Mesenchymal stem cell (in vitro differentiated cells and primary cell): ENCODE measurements at regions not wholly inside any gene's neighbourhood (a gene's known extent, or its start where the extent isn't known, plus 50 kb on each side); places are given as distances from the start of the nearest gene placed in this dataset.
A peak's percentile ranks its signal among the peaks of the same experiment; 100 is the strongest.
"Not testable (repeated sequence)": the region's sequence is repeated elsewhere in the genome, so short reads cannot be mapped to it uniquely, and the experiment has no call there.

Experiments
- DNase-seq: peaks from one replicate; pipeline ENCODE4 v3.0.0-alpha.2; 2013
- H2AFZ ChIP-seq: one replicate; pipeline ENCODE4 v1.6.1; 2013; ENCODE audit warnings: low read depth, mild to moderate bottlenecking, control low read depth, inconsistent platforms, low read length, moderate library complexity
- H2AK5ac ChIP-seq: 2 replicates; pipeline ENCODE4 v1.6.1; 2013; ENCODE audit warnings: low read length, moderate library complexity, mild to moderate bottlenecking, inconsistent platforms; ENCODE audit not compliant: severe bottlenecking
- H2BK120ac ChIP-seq: one replicate; pipeline ENCODE4 v1.6.1; 2013; ENCODE audit warnings: low read depth, mild to moderate bottlenecking, inconsistent platforms, low read length, moderate library complexity
- H2BK12ac ChIP-seq, 2 experiments: one replicate each; pipeline ENCODE4 v1.6.1; 2013; ENCODE audit warnings: inconsistent platforms in 2 of 2, low read length in 2 of 2, mild to moderate bottlenecking in 2 of 2, moderate library complexity in 2 of 2, control low read depth in 1 of 2
- H2BK15ac ChIP-seq: one replicate; pipeline ENCODE4 v1.6.1; 2013; ENCODE audit warnings: mild to moderate bottlenecking, low read depth, inconsistent platforms; ENCODE audit not compliant: poor library complexity, severe bottlenecking
- H2BK5ac ChIP-seq: 2 replicates; pipeline ENCODE4 v1.6.1; 2013; ENCODE audit warnings: low read depth, mild to moderate bottlenecking, low read length, control low read depth, inconsistent platforms; ENCODE audit not compliant: poor library complexity, severe bottlenecking
- H3K14ac ChIP-seq, 2 experiments: one replicate each; pipeline ENCODE4 v1.6.1; 2013; ENCODE audit warnings: inconsistent platforms in 2 of 2, low read length in 2 of 2, control low read depth in 1 of 2, mild to moderate bottlenecking in 1 of 2, moderate library complexity in 1 of 2
- H3K18ac ChIP-seq, 2 experiments: one replicate each; pipeline ENCODE4 v1.6.1; 2013; ENCODE audit warnings: inconsistent platforms in 2 of 2, low read length in 2 of 2, control low read depth in 1 of 2, low read depth in 1 of 2, mild to moderate bottlenecking in 1 of 2
- H3K23ac ChIP-seq, 2 experiments: one replicate each; pipeline ENCODE4 v1.6.1; 2013; ENCODE audit warnings: inconsistent platforms in 2 of 2, low read length in 2 of 2, mild to moderate bottlenecking in 2 of 2, moderate library complexity in 2 of 2, control low read depth in 1 of 2
- H3K27ac ChIP-seq: 2 replicates; pipeline ENCODE4 v1.5.1; 2013; ENCODE audit warnings: mild to moderate bottlenecking, moderate library complexity, low read length, control low read depth, inconsistent platforms; ENCODE audit not compliant: poor library complexity, severe bottlenecking
- H3K27me3 ChIP-seq, 2 experiments: 2 replicates each; pipeline versions ENCODE4 v1.6.1 to v1.7.0; 2013; ENCODE audit warnings: low read length in 2 of 2, mild to moderate bottlenecking in 2 of 2, moderate library complexity in 2 of 2, control low read depth in 1 of 2, inconsistent platforms in 1 of 2; ENCODE audit not compliant: control insufficient read depth in 1 of 2, insufficient read depth in 1 of 2
- H3K36me3 ChIP-seq, 2 experiments: 2 replicates each; pipeline versions ENCODE4 v1.6.1 to v1.7.0; 2013; ENCODE audit warnings: low read length in 2 of 2, control low read depth in 1 of 2, inconsistent platforms in 1 of 2, low read depth in 1 of 2, mild to moderate bottlenecking in 1 of 2; ENCODE audit not compliant: insufficient read depth in 2 of 2, control insufficient read depth in 1 of 2
- H3K4ac ChIP-seq, 2 experiments: one replicate each; pipeline ENCODE4 v1.6.1; 2013; ENCODE audit warnings: inconsistent platforms in 2 of 2, low read length in 2 of 2, mild to moderate bottlenecking in 2 of 2, moderate library complexity in 2 of 2, control low read depth in 1 of 2, low read depth in 1 of 2
- H3K4me1 ChIP-seq: 2 replicates; pipeline ENCODE4 v1.6.1; 2013; ENCODE audit warnings: low read depth, low read length, control low read depth; ENCODE audit not compliant: control insufficient read depth, insufficient read depth
- H3K4me2 ChIP-seq: 2 replicates; pipeline ENCODE4 v1.6.1; 2013; ENCODE audit warnings: low read length, mild to moderate bottlenecking, inconsistent platforms; ENCODE audit not compliant: poor library complexity, severe bottlenecking
- H3K4me3 ChIP-seq, 2 experiments: 2 replicates each; pipeline versions ENCODE4 v1.5.1 to v1.7.0; 2013; ENCODE audit warnings: low read length in 2 of 2, mild to moderate bottlenecking in 2 of 2, control low read depth in 1 of 2, low read depth in 1 of 2; ENCODE audit not compliant: insufficient read depth in 1 of 2
- H3K79me1 ChIP-seq: replicated peaks from 2 replicates; pipeline ENCODE4 v1.6.1; 2013; ENCODE audit warnings: mild to moderate bottlenecking, control low read depth, low read length, inconsistent platforms; ENCODE audit not compliant: poor library complexity, severe bottlenecking
- H3K9ac ChIP-seq: 2 replicates; pipeline ENCODE4 v1.7.0; 2013; ENCODE audit warnings: mild to moderate bottlenecking, low read length, moderate library complexity
- H3K9me3 ChIP-seq: 2 replicates; pipeline ENCODE4 v1.7.0; 2013; ENCODE audit warnings: mild to moderate bottlenecking, low read length; ENCODE audit not compliant: control insufficient read depth
- H4K8ac ChIP-seq: one replicate; pipeline ENCODE4 v1.6.1; 2013; ENCODE audit warnings: inconsistent platforms, mild to moderate bottlenecking, low read length, moderate library complexity
- H4K91ac ChIP-seq: one replicate; pipeline ENCODE4 v1.6.1; 2013; ENCODE audit warnings: mild to moderate bottlenecking, low read length, inconsistent platforms
- WGBS: methylation state at CpG from one replicate; pipeline ENCODE4 v1.1.7; 2013; ENCODE audit warnings: mixed read lengths; 5-methylcytosine and 5-hydroxymethylcytosine counted together

DNA sequence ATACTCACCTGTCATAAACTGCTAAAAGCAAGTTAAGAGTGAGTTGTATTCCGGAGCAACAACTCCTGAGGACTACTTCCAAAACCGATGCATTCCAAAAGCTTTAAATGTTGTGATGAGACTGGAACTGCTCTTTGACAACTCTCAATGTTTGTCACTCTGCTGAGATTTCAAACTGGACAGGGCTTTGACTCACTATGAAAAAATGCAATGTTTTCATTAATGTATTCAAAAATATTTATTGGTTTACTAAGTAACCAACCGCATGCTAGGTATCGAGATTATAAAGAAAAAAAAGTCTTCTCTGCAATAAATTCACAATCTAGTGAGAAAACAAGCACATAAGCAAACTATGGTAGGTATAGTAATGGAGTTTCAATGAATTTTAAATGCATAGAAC, 107.9 kb upstream of the GNAI1 start:
- 100% methylated on average over 2 of the region's 4 CpGs for WGBS

DNA sequence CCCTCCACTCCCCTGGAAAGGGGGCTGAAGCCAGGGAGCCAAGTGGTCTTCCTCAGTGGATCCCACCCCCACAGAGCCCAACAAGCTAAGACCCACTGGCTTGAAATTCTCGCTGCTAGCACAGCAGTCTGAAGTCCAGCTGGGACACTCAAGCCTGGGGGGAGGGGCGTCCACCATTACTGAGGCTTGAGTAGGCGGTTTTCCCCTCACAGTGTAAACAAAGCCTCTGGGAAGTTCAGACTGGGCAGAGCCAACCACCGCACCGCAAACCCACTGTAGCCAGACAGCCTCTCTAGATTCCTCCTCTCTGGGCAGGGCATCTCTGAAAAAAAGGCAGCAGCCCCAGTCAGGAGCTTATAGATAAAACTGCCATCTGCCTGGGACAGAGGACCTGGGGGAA, 114.4 kb upstream of the GNAI1 start:
- H2BK15ac ChIP-seq, DNase-seq, H3K4ac ChIP-seq, H3K14ac ChIP-seq, H3K9ac ChIP-seq, H2AFZ ChIP-seq, H2AK5ac ChIP-seq, H3K4me3 ChIP-seq, H3K23ac ChIP-seq, H3K4me2 ChIP-seq, H3K4me1 ChIP-seq, H3K36me3 ChIP-seq, H2BK120ac ChIP-seq, H3K79me1 ChIP-seq, H3K9me3 ChIP-seq, H2BK5ac ChIP-seq, H3K27me3 ChIP-seq, H3K27ac ChIP-seq, H4K91ac ChIP-seq: not testable (repeated sequence)
- Histone ChIP-seq H4K8ac (peak overlapping the region; percentile 4), H3K18ac (peak overlapping the region in 1 of 2 experiments; percentile 82), H2BK12ac (peak overlapping the region in 1 of 2 experiments; percentile 11)
- WGBS = 88% methylated on average over 3 of the region's 5 CpGs

More for the DNA sequence above, 107.9 kb upstream of the GNAI1 start:
- no peaks in the 10 kb centered on the region for H3K27me3 ChIP-seq
- no peak overlapping the region for H4K91ac ChIP-seq
- H2AFZ ChIP-seq = no peak overlapping the region
- H3K79me1 ChIP-seq = no peaks in the 10 kb centered on the region
- H3K4ac ChIP-seq = no peak overlapping the region
- H3K18ac ChIP-seq = no peak overlapping the region
- H3K36me3 ChIP-seq = no peaks in the 10 kb centered on the region
- no peak overlapping the region for H2BK5ac ChIP-seq
- H3K4me3 ChIP-seq = no peak overlapping the region
- no peak overlapping the region for H3K27ac ChIP-seq
- H3K4me1 ChIP-seq = no peaks in the 10 kb centered on the region
- no peak overlapping the region for H2BK15ac ChIP-seq
- no peak overlapping the region for H3K9ac ChIP-seq
- no peak overlapping the region for H2BK12ac ChIP-seq
- no peak overlapping the region for H3K14ac ChIP-seq
- H2BK120ac ChIP-seq = no peak overlapping the region
- H2AK5ac ChIP-seq = no peak overlapping the region
- no peak overlapping the region for H4K8ac ChIP-seq
- no peaks in the 10 kb centered on the region for H3K9me3 ChIP-seq
- H3K4me2 ChIP-seq = no peak overlapping the region
- H3K23ac ChIP-seq = no peak overlapping the region
- DNase-seq = no peak

DNA sequence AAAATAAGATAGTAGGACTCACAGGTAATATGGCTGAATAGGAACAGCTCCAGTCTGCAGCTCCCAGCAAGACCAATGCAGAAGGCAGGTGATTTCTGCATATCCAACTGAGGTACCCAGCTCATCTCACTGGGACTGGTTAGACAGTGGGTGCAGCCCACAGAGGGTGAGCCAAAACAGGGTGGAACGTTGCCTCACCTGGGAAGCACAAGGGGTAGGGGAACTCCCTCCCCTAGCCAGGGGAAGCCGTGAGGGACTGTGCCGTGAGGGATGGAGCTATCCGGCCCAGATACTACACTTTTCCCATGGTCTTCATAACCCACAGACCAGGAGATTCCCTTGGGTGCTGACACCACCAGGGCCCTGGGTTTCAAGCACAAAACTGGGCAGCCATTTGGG, 114.8 kb upstream of the GNAI1 start:
- not testable (repeated sequence) for H3K4me3 ChIP-seq

DNA sequence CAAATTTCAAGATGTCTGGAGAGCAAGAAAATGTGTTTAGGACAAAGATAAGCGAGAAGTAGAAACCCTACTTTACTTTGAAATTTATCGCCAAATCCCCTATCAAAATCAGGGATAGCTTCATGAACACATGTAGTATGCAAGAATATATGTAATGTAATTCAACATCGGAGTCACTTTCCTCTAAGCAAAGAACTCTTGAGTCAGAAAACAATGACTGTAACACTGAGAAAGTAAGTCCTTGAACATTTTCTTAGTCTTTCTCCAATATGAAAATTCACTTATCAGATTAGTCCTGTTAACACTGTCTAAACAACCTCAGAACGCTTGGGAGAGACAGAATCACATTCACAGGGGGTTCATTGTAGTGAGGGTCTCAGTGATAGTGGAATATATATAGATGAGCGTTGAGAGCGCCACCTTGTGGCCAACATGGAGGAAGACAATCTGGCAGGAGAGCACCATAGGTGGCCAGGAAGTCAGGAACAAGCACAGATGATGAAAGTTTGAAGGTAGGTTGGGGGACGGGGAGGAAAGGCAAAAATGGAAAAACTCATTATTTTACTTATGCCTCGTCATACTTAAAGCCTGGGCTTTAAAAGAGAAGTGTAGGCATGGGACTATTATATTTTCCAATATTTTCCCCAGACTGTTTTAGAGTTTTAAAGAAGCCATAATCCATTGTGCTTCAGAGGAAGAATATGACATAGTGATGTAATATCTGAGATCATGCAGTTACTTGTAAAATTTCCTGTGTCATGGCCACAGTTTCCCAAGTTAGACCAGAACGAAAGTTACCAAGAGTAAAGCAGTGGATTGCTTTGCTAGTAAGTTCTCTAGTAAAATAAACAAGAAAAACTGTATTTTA, 115.5 kb upstream of the GNAI1 start:
- no peak overlapping the region for H3K9ac ChIP-seq
- no peak overlapping the region for H3K4me2 ChIP-seq
- no peak overlapping the region for H2AK5ac ChIP-seq
- no peak overlapping the region for H4K8ac ChIP-seq
- H3K27ac ChIP-seq = no peak overlapping the region
- H3K18ac ChIP-seq = no peak overlapping the region
- WGBS = 20% methylated on average over 4 of the region's 9 CpGs
- no peaks in the 10 kb centered on the region for H3K9me3 ChIP-seq
- no peaks in the 10 kb centered on the region for H3K27me3 ChIP-seq
- DNase-seq = peak; percentile 66
- H4K91ac ChIP-seq = no peak overlapping the region
- no peak overlapping the region for H2BK12ac ChIP-seq
- no peak overlapping the region for H3K23ac ChIP-seq
- H3K79me1 ChIP-seq = no peaks in the 10 kb centered on the region
- H2BK120ac ChIP-seq = no peak overlapping the region
- no peak overlapping the region for H3K14ac ChIP-seq
- no peak overlapping the region for H2BK5ac ChIP-seq
- peaks cover 1% of the 10 kb centered on the region for H3K4me1 ChIP-seq
- no peak overlapping the region for H3K4ac ChIP-seq
- no peak overlapping the region for H3K4me3 ChIP-seq
- no peak overlapping the region for H2AFZ ChIP-seq
- no peaks in the 10 kb centered on the region for H3K36me3 ChIP-seq
- no peak overlapping the region for H2BK15ac ChIP-seq

More for the DNA sequence above, 114.8 kb upstream of the GNAI1 start:
- not testable (repeated sequence) for H3K9ac ChIP-seq, H2AK5ac ChIP-seq, H2BK120ac ChIP-seq, H3K27me3 ChIP-seq, H3K36me3 ChIP-seq, H3K23ac ChIP-seq, H3K9me3 ChIP-seq, H3K4me2 ChIP-seq, DNase-seq, H3K27ac ChIP-seq, H2BK5ac ChIP-seq, H3K4me1 ChIP-seq, H2AFZ ChIP-seq, H2BK15ac ChIP-seq, H3K79me1 ChIP-seq, H3K14ac ChIP-seq
- peak overlapping the region; percentile 69 to 73 for H3K4ac ChIP-seq
- peak overlapping the region; percentile 45 for H4K8ac ChIP-seq
- peak overlapping the region in 1 of 2 experiments; percentile 82 for H3K18ac ChIP-seq
- WGBS = 98% methylated on average over 4 of the region's 4 CpGs
- peak overlapping the region; percentile 73 for H4K91ac ChIP-seq
- peak overlapping the region; percentile 49 to 71 for H2BK12ac ChIP-seq
